ENCODE measurements at regions not wholly inside any gene's neighbourhood (a gene's known extent, or its start where the extent isn't known, plus 50 kb on each side); places are given as distances from the start of the nearest gene placed in this dataset.

GRCh38 chr9:28341913-28342312 lies 768.6 kb upstream of the C9orf72 start:
- TF ChIP-seq CTCF (IDR thresholded peaks at IDR 0.05) (no peak), POLR2AphosphoS5 (IDR thresholded peaks at IDR 0.05) (no peak), POLR2A (IDR thresholded peaks at IDR 0.05; ENCODE audit: low read depth) (no peak), EP300 (IDR thresholded peaks at IDR 0.05) (no peak)

Data from esophagus muscularis mucosa (tissue), 4 donors.